SK-N-SH treated with all-trans-retinoic acid at 6 μM for 48 hours (cell line): ENCODE measurements at regions not wholly inside any gene's neighbourhood (a gene's known extent, or its start where the extent isn't known, plus 50 kb on each side); places are given as distances from the start of the nearest gene placed in this dataset.

Source experiments
- ATAC-seq: fragments of 200-7000 bp; cut with Tn5 transposase; 3 replicates; pipeline ENCODE4 v1.9.1; 2020; ENCODE audit warnings: mild to moderate bottlenecking, moderate library complexity
- ARNTL ChIP-seq: fragments of 450-650 bp; formaldehyde crosslinking; IDR thresholded peaks from 2 replicates; pipeline ENCODE4 v1.5.0; 2020; ENCODE audit warnings: low read depth, mild to moderate bottlenecking, moderate library complexity, borderline replicate concordance
- BACH2 ChIP-seq: fragments of 250-450 bp; sonication (Bioruptor Pico); IDR thresholded peaks from 2 replicates; pipeline ENCODE4 v1.9.0; 2021; ENCODE audit warnings: mild to moderate bottlenecking, borderline replicate concordance
- CSDC2 ChIP-seq: fragments of 250-450 bp; sonication (Bioruptor Pico); IDR thresholded peaks from 2 replicates; pipeline ENCODE4 v1.5.0; 2020; ENCODE audit warnings: mild to moderate bottlenecking, moderate library complexity
- ESRRG ChIP-seq: fragments of 250-450 bp; sonication (Bioruptor Pico); IDR thresholded peaks from 2 replicates; pipeline ENCODE4 v1.6.1; 2021; ENCODE audit warnings: mild to moderate bottlenecking
- GLIS3 ChIP-seq: fragments of 250-450 bp; sonication (Bioruptor Pico); IDR thresholded peaks from 2 replicates; pipeline ENCODE4 v1.5.0; 2020; ENCODE audit warnings: mild to moderate bottlenecking, moderate library complexity
- ISL1 ChIP-seq: fragments of 250-450 bp; sonication (Bioruptor Pico); IDR thresholded peaks from 2 replicates; pipeline ENCODE4 v2.1.2; 2022; ENCODE audit warnings: mild to moderate bottlenecking, moderate library complexity
- OSR1 ChIP-seq: fragments of 250-450 bp; sonication (Bioruptor Pico); IDR thresholded peaks from 2 replicates; pipeline ENCODE4 v1.8.0; 2022; ENCODE audit warnings: moderate library complexity, mild to moderate bottlenecking, inconsistent platforms
- PPARA ChIP-seq: fragments of 250-450 bp; sonication (Bioruptor Pico); IDR thresholded peaks from 2 replicates; pipeline ENCODE4 v1.5.0; 2020; ENCODE audit warnings: mild to moderate bottlenecking, borderline replicate concordance
- RARB ChIP-seq: fragments of 250-450 bp; sonication (Bioruptor Pico); IDR thresholded peaks from 2 replicates; pipeline ENCODE4 v1.8.0; 2021; ENCODE audit warnings: mild to moderate bottlenecking, moderate library complexity
- SNAI2 ChIP-seq: fragments of 250-450 bp; sonication (Bioruptor Pico); IDR thresholded peaks from 2 replicates; pipeline ENCODE4 v1.5.0; 2020; ENCODE audit warnings: mild to moderate bottlenecking, moderate library complexity
- TCF4 ChIP-seq: fragments of 250-450 bp; sonication (Bioruptor Pico); IDR thresholded peaks from 2 replicates; pipeline ENCODE4 v1.8.0; 2021; ENCODE audit warnings: mild to moderate bottlenecking, moderate library complexity, borderline replicate concordance
- TOX ChIP-seq: fragments of 250-450 bp; sonication (Bioruptor Pico); IDR thresholded peaks from 2 replicates; pipeline ENCODE4 v1.8.0; 2021; ENCODE audit warnings: mild to moderate bottlenecking, moderate library complexity, borderline replicate concordance
- ZC3H10 ChIP-seq: fragments of 250-450 bp; sonication (Bioruptor Pico); IDR thresholded peaks from 2 replicates; pipeline ENCODE4 v1.5.1; 2021; ENCODE audit warnings: mild to moderate bottlenecking, moderate library complexity
- ZNF565 ChIP-seq: fragments of 450-650 bp; formaldehyde crosslinking; conservative IDR thresholded peaks from 2 replicates; pipeline ENCODE4 v1.5.0; 2020; ENCODE audit warnings: low read depth, mild to moderate bottlenecking, moderate library complexity
- ZNF70 ChIP-seq: fragments of 450-650 bp; formaldehyde crosslinking; IDR thresholded peaks from 2 replicates; pipeline ENCODE4 v1.5.0; 2020; ENCODE audit warnings: mild to moderate bottlenecking, moderate library complexity
- TF ChIP-seq, protein P1 (sequence below): fragments of 250-450 bp; sonication (Bioruptor Pico); IDR thresholded peaks from 2 replicates; pipeline ENCODE4 v1.5.1; 2021; ENCODE audit warnings: mild to moderate bottlenecking, moderate library complexity
- TF ChIP-seq, protein P2 (sequence below): fragments of 250-450 bp; sonication (Bioruptor Pico); IDR thresholded peaks from 2 replicates; pipeline ENCODE4 v1.5.1; 2020; ENCODE audit warnings: low read depth, mild to moderate bottlenecking, moderate library complexity
- TF ChIP-seq, protein P3 (sequence below): fragments of 250-450 bp; sonication (Bioruptor Pico); IDR thresholded peaks from 2 replicates; pipeline ENCODE4 v1.8.0; 2020; ENCODE audit warnings: mild to moderate bottlenecking, moderate library complexity, borderline replicate concordance
- TF ChIP-seq, protein P4 (sequence below): fragments of 250-450 bp; sonication (Bioruptor Pico); IDR thresholded peaks from 2 replicates; pipeline ENCODE4 v1.5.0; 2020; ENCODE audit warnings: mild to moderate bottlenecking, moderate library complexity

DNA sequence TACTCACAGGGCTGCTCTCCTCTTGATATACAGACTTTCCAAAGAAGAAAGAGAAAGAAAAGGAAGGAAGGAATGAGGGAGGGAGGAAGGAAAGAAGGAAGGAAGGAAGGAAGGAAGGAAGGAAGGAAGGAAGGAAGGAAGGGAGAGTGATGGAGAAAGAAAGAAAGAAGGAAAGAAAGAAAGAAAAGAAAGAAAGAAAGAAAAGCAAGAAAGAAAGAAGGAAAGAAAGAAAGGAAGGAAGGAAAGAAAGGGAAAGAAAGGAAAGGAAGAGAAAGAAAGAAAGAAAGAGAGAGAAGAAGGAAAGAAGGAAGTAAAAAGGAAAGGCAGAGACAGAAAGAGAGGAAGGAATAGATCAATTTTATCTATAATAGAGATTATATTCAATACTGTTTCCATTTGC is 1257.4 kb downstream of the EPHA7 start:
- ATAC-seq: no peak
- TF ChIP-seq, protein P1, sequence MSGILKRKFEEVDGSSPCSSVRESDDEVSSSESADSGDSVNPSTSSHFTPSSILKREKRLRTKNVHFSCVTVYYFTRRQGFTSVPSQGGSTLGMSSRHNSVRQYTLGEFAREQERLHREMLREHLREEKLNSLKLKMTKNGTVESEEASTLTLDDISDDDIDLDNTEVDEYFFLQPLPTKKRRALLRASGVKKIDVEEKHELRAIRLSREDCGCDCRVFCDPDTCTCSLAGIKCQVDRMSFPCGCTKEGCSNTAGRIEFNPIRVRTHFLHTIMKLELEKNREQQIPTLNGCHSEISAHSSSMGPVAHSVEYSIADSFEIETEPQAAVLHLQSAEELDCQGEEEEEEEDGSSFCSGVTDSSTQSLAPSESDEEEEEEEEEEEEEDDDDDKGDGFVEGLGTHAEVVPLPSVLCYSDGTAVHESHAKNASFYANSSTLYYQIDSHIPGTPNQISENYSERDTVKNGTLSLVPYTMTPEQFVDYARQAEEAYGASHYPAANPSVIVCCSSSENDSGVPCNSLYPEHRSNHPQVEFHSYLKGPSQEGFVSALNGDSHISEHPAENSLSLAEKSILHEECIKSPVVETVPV (CRISPR knock-in tag): no peak
- no peak for TF ChIP-seq TOX (CRISPR knock-in tag)
- no peak for TF ChIP-seq ZNF70
- no peak for TF ChIP-seq ZC3H10
- TF ChIP-seq, protein P2, sequence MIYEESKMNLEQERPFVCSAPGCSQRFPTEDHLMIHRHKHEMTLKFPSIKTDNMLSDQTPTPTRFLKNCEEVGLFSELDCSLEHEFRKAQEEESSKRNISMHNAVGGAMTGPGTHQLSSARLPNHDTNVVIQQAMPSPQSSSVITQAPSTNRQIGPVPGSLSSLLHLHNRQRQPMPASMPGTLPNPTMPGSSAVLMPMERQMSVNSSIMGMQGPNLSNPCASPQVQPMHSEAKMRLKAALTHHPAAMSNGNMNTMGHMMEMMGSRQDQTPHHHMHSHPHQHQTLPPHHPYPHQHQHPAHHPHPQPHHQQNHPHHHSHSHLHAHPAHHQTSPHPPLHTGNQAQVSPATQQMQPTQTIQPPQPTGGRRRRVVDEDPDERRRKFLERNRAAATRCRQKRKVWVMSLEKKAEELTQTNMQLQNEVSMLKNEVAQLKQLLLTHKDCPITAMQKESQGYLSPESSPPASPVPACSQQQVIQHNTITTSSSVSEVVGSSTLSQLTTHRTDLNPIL (CRISPR knock-in tag): no peak
- TF ChIP-seq SNAI2 (CRISPR knock-in tag): no peak
- no peak for TF ChIP-seq ZNF565 (CRISPR knock-in tag)

DNA sequence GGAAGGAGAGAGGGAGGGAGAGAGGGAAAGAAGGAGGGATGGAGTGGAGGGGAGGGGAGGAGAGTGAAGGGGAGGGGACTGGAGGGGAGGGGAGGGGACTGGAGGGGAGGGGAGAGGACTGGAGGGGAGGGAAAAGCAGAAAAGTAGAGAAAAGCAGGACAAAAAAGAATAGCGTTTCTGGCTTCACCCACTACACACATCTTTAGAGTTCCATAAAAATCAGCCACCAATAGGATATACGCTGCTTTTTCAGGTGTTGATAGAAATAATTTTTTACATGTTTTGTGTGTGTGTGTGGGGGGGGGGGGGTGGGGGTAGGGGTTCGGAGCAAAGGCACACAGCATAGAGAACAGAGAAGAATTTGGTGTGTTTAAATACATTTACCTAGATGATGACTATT is 1259.1 kb downstream of the EPHA7 start:
- TF ChIP-seq ARNTL (CRISPR knock-in tag) (no peak), TCF4 (CRISPR knock-in tag) (no peak), ZC3H10 (no peak), CSDC2 (no peak), ZNF70 (no peak), ESRRG (no peak), OSR1 (CRISPR knock-in tag) (no peak), ZNF565 (CRISPR knock-in tag) (no peak), SNAI2 (CRISPR knock-in tag) (no peak), RARB (CRISPR knock-in tag) (no peak), GLIS3 (no peak), ISL1 (CRISPR knock-in tag) (no peak), PPARA (CRISPR knock-in tag) (no peak), TOX (CRISPR knock-in tag) (no peak)
- TF ChIP-seq, protein P3, sequence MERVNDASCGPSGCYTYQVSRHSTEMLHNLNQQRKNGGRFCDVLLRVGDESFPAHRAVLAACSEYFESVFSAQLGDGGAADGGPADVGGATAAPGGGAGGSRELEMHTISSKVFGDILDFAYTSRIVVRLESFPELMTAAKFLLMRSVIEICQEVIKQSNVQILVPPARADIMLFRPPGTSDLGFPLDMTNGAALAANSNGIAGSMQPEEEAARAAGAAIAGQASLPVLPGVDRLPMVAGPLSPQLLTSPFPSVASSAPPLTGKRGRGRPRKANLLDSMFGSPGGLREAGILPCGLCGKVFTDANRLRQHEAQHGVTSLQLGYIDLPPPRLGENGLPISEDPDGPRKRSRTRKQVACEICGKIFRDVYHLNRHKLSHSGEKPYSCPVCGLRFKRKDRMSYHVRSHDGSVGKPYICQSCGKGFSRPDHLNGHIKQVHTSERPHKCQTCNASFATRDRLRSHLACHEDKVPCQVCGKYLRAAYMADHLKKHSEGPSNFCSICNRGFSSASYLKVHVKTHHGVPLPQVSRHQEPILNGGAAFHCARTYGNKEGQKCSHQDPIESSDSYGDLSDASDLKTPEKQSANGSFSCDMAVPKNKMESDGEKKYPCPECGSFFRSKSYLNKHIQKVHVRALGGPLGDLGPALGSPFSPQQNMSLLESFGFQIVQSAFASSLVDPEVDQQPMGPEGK: no peak
- TF ChIP-seq, protein P1 (CRISPR knock-in tag): no peak
- TF ChIP-seq, protein P2 (CRISPR knock-in tag): no peak
- TF ChIP-seq, protein P4, sequence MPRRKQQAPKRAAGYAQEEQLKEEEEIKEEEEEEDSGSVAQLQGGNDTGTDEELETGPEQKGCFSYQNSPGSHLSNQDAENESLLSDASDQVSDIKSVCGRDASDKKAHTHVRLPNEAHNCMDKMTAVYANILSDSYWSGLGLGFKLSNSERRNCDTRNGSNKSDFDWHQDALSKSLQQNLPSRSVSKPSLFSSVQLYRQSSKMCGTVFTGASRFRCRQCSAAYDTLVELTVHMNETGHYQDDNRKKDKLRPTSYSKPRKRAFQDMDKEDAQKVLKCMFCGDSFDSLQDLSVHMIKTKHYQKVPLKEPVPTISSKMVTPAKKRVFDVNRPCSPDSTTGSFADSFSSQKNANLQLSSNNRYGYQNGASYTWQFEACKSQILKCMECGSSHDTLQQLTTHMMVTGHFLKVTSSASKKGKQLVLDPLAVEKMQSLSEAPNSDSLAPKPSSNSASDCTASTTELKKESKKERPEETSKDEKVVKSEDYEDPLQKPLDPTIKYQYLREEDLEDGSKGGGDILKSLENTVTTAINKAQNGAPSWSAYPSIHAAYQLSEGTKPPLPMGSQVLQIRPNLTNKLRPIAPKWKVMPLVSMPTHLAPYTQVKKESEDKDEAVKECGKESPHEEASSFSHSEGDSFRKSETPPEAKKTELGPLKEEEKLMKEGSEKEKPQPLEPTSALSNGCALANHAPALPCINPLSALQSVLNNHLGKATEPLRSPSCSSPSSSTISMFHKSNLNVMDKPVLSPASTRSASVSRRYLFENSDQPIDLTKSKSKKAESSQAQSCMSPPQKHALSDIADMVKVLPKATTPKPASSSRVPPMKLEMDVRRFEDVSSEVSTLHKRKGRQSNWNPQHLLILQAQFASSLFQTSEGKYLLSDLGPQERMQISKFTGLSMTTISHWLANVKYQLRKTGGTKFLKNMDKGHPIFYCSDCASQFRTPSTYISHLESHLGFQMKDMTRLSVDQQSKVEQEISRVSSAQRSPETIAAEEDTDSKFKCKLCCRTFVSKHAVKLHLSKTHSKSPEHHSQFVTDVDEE: no peak
- ATAC-seq: no peak

DNA sequence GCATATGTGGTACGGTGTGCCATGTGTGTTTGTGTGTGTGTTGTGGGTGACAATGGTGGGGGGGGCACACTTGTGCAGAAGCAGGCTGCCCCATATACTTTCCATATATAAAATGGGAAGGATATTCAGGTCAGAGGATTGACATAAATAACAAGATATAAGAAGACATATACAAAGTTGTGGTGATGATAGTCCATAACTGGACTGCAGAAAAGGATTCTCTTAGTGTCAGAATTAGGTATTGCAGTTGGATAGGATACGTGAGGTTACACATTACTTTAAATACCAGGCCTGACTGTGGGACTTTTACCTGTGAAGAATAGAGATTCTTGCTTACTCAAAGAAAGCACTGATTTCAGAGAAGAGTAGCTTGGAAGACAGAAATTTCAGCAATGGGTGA is 1260.3 kb downstream of the EPHA7 start:
- no peak for ATAC-seq
- TF ChIP-seq ISL1 (CRISPR knock-in tag): no peak
- TF ChIP-seq, protein P4: no peak
- TF ChIP-seq ZC3H10: no peak
- no peak for TF ChIP-seq RARB (CRISPR knock-in tag)
- no peak for TF ChIP-seq ARNTL (CRISPR knock-in tag)
- no peak for TF ChIP-seq BACH2 (CRISPR knock-in tag)
- no peak for TF ChIP-seq ZNF565 (CRISPR knock-in tag)
- no peak for TF ChIP-seq OSR1 (CRISPR knock-in tag)
- TF ChIP-seq, protein P3: no peak
- TF ChIP-seq, protein P2 (CRISPR knock-in tag): no peak
- no peak for TF ChIP-seq ZNF70
- no peak for TF ChIP-seq PPARA (CRISPR knock-in tag)
